ENCODE measurements at regions not wholly inside any gene's neighbourhood (a gene's known extent, or its start where the extent isn't known, plus 50 kb on each side); places are given as distances from the start of the nearest gene placed in this dataset.

DNA sequence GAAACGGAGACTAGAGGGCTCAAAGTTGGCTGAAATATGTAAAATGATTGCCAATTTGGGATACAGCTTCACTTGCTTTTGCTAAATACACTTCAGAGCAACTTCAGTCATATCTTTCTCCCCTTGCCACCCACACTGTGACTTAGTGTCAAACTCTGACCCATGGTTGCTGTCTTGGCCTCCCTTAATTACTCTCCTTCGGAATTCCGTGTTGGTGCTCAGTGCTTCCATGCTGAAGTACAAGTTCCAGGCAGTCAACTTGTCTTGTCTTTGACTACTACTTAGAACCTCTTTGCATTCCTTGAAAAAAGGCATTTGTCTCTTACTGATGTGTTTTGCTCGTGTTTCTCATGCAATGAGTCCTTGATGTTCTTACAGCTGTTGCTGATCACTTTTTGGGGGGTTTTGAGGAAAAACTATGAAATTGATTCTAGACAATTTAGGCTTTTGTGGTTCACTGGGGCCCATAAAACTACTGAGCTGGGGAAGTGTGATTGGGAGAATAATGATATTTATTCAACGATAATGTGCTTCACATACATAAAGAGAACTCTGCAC is 146.0 kb downstream of the UBE2E3 start:
- Histone ChIP-seq H3K36me3 (no peaks in the 10 kb centered on the region), H3K9me3 (no peaks in the 10 kb centered on the region), H3K27ac (no peak overlapping the region), H3K4me3 (no peak overlapping the region), H3K4me1 (ENCODE audit: insufficient read depth) (no peaks in the 10 kb centered on the region), H3K27me3 (no peaks in the 10 kb centered on the region)
- no peak for TF ChIP-seq EP300 (IDR thresholded peaks at IDR 0.05)
- TF ChIP-seq, protein P1, sequence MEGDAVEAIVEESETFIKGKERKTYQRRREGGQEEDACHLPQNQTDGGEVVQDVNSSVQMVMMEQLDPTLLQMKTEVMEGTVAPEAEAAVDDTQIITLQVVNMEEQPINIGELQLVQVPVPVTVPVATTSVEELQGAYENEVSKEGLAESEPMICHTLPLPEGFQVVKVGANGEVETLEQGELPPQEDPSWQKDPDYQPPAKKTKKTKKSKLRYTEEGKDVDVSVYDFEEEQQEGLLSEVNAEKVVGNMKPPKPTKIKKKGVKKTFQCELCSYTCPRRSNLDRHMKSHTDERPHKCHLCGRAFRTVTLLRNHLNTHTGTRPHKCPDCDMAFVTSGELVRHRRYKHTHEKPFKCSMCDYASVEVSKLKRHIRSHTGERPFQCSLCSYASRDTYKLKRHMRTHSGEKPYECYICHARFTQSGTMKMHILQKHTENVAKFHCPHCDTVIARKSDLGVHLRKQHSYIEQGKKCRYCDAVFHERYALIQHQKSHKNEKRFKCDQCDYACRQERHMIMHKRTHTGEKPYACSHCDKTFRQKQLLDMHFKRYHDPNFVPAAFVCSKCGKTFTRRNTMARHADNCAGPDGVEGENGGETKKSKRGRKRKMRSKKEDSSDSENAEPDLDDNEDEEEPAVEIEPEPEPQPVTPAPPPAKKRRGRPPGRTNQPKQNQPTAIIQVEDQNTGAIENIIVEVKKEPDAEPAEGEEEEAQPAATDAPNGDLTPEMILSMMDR (IDR thresholded peaks at IDR 0.05): no peak
- WGBS, 3 donors: 94 to 95% (median 94%) methylated on average over 5 of the region's 5 CpGs
- no peak for DNase-seq
- intact Hi-C loops (cut with DNase I): no loop called here

DNA sequence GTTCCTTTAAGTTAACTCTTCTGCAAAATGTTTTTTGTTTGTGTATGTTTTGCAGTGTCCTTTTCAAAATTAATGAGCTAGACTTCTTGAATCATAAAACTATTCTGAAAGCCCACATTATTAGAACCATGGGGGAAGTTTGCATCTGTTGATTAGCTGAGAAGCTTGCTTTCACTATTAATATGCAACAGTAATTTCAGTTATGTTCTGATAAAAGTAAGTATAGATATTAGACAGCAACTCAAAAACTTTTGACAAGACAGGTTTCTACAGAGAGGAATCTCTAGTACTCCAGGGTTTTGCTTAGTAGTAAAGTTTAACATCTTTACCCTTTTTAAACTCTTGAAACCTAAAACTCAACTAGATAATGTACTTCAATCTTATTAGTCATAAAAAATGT is 147.8 kb downstream of the UBE2E3 start:
- Histone ChIP-seq H3K4me1 (ENCODE audit: insufficient read depth) (no peaks in the 10 kb centered on the region), H3K27me3 (no peaks in the 10 kb centered on the region), H3K4me3 (no peak overlapping the region), H3K36me3 (no peaks in the 10 kb centered on the region), H3K9me3 (no peaks in the 10 kb centered on the region), H3K27ac (no peak overlapping the region)
- DNase-seq: no peak
- no peak for TF ChIP-seq EP300 (IDR thresholded peaks at IDR 0.05)
- TF ChIP-seq, protein P1 (IDR thresholded peaks at IDR 0.05): no peak
- no peak for TF ChIP-seq POLR2A (IDR thresholded peaks at IDR 0.05)
- intact Hi-C loops (cut with DNase I): no loop called here

- no peak for DNase-seq
- no peak for TF ChIP-seq POLR2A (IDR thresholded peaks at IDR 0.05)
- TF ChIP-seq, protein P1 (IDR thresholded peaks at IDR 0.05): no peak
- TF ChIP-seq EP300 (IDR thresholded peaks at IDR 0.05): no peak
- WGBS, 3 donors: 88 to 94% (median 89%) methylated on average over 4 of the region's 4 CpGs
Observed at GRCh38 chr2:181129364-181130056, 149.1 kb downstream of the UBE2E3 start.

DNA sequence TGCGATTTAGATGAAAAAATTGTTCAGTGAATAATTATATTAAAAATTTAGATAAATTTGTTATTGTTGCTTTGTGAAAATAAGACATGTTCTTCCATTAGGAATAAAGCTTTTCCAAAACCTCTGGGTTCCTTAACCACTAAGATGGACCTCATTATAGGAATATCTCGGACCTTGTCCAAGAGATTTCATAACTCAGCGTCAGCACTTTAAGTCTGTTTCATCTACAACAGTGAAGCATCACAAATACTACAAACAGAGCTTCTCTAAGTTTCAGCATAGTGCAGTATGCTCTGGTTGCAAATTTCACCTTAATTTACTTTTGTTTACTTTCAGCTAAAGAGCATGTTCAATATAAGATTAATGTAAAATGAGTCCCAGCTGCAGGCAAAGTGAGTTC is 150.3 kb downstream of the UBE2E3 start:
- intact Hi-C loops (cut with DNase I): no loop called here
- H3K4me1 ChIP-seq (ENCODE audit: insufficient read depth): no peaks in the 10 kb centered on the region
- WGBS, 3 donors: 51 to 55% (median 55%) methylated on average over 3 of the region's 3 CpGs
- H3K27me3 ChIP-seq: no peaks in the 10 kb centered on the region
- no peaks in the 10 kb centered on the region for H3K9me3 ChIP-seq
- H3K4me3 ChIP-seq: no peak overlapping the region
- H3K27ac ChIP-seq: no peak overlapping the region
- H3K36me3 ChIP-seq: no peaks in the 10 kb centered on the region
- no peak for DNase-seq
- TF ChIP-seq, protein P1 (IDR thresholded peaks at IDR 0.05): no peak
- TF ChIP-seq POLR2A (IDR thresholded peaks at IDR 0.05) (no peak), EP300 (IDR thresholded peaks at IDR 0.05) (no peak)

More at GRCh38 chr2:181129364-181130056, 149.1 kb downstream of the UBE2E3 start:
- H3K27ac ChIP-seq: no peak overlapping the region
- no peaks in the 10 kb centered on the region for H3K9me3 ChIP-seq
- H3K4me1 ChIP-seq (ENCODE audit: insufficient read depth): no peaks in the 10 kb centered on the region
- no peaks in the 10 kb centered on the region for H3K27me3 ChIP-seq
- no peaks in the 10 kb centered on the region for H3K36me3 ChIP-seq
- intact Hi-C loops (cut with DNase I): no loop called here
- no peak overlapping the region for H3K4me3 ChIP-seq
